ENCODE measurements at regions not wholly inside any gene's neighbourhood (a gene's known extent, or its start where the extent isn't known, plus 50 kb on each side); places are given as distances from the start of the nearest gene placed in this dataset.

DNA sequence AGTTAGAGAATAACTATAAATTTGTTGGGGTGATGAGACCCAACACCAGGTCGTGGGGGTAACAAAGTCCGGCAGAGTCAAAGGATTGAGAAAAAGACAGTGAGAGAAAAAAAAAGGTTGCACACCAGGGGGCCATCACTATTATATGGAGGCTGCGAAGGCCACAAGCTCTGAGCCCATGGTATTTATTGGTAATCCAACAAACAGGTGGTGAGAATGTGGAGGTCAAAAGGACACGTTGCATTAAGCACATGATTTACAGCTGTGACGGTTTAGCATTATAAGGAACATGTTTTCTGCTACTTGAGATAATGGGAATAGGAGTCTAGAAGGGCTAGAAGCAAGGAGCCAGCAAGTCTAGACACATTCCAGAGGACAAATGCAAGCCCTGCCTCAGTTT is 2202.2 kb upstream of the C9orf72 start:
- DNase-seq: no peak
- 70% methylated on average over 5 of the region's 5 CpGs for WGBS (ENCODE audit: insufficient coverage)
- H3K27ac Mint-ChIP-seq: no peak overlapping the region
- H3K9me3 Mint-ChIP-seq: peaks cover 4 to 5% of the 10 kb centered on the region in 2 donors
- intact Hi-C loops (cut with micrococcal nuclease): no loop called here
- H3K4me1 Mint-ChIP-seq: no peaks in the 10 kb centered on the region
- H3K27me3 Mint-ChIP-seq (ENCODE audit: low read depth in 2 of 2): no peaks in the 10 kb centered on the region
- H3K36me3 Mint-ChIP-seq: no peaks in the 10 kb centered on the region
- H3K4me3 Mint-ChIP-seq: no peak overlapping the region
- TF ChIP-seq, protein P1, sequence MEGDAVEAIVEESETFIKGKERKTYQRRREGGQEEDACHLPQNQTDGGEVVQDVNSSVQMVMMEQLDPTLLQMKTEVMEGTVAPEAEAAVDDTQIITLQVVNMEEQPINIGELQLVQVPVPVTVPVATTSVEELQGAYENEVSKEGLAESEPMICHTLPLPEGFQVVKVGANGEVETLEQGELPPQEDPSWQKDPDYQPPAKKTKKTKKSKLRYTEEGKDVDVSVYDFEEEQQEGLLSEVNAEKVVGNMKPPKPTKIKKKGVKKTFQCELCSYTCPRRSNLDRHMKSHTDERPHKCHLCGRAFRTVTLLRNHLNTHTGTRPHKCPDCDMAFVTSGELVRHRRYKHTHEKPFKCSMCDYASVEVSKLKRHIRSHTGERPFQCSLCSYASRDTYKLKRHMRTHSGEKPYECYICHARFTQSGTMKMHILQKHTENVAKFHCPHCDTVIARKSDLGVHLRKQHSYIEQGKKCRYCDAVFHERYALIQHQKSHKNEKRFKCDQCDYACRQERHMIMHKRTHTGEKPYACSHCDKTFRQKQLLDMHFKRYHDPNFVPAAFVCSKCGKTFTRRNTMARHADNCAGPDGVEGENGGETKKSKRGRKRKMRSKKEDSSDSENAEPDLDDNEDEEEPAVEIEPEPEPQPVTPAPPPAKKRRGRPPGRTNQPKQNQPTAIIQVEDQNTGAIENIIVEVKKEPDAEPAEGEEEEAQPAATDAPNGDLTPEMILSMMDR (IDR thresholded peaks at IDR 0.05): no peak
- Histone ChIP-seq H3K4me3 (ENCODE audit: low read length) (no peak overlapping the region), H3K27ac (ENCODE audit: low read length) (no peak overlapping the region), H3K27me3 (ENCODE audit: control insufficient read depth, insufficient read depth, low read length) (no peaks in the 10 kb centered on the region), H3K9me3 (ENCODE audit: control insufficient read depth, insufficient read depth, low read length) (no peaks in the 10 kb centered on the region), H3K4me1 (ENCODE audit: control insufficient read depth, insufficient read depth, low read length) (no peaks in the 10 kb centered on the region), H3K36me3 (ENCODE audit: control insufficient read depth, insufficient read depth, low read length) (no peaks in the 10 kb centered on the region)
- ATAC-seq: no peak

DNA sequence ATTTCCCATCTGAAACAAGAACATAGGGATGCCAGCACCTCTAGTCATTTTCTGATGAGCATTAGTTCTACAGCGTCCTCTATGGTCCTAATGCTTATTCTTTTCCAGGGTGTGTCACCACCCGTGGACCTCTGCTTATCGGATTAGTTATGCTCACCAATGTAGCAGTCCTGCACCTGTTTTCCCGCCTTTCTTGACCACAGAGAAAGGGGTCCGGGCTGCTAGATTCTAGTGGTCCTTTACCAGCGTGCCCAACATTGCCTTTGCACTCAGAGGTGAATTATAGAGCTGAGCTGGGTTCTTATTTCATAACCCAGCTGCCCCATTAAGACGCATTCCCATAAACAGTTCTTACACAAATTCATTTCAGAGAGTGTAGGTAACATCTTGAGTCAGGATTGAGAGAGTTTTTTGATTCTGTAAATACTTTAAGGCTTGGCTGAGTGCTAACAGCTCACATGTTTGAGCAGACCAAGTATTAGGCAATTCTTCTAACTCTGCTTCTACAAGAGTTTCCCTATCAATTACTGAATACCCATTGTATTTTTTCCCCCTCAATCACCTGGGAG is 2205.1 kb upstream of the C9orf72 start:
- 86% methylated on average over 6 of the region's 7 CpGs for WGBS (ENCODE audit: insufficient coverage)
- DNase-seq (no peak), ATAC-seq (no peak)
- H3K36me3 ChIP-seq (ENCODE audit: control insufficient read depth, insufficient read depth, low read length): no peaks in the 10 kb centered on the region
- H3K4me1 ChIP-seq (ENCODE audit: control insufficient read depth, insufficient read depth, low read length): no peaks in the 10 kb centered on the region
- no peak overlapping the region for H3K27ac Mint-ChIP-seq
- intact Hi-C loops (cut with micrococcal nuclease): no loop called here
- H3K27me3 Mint-ChIP-seq (ENCODE audit: low read depth in 2 of 2): no peaks in the 10 kb centered on the region
- H3K9me3 Mint-ChIP-seq: peaks cover 3 to 5% of the 10 kb centered on the region in 2 donors
- no peak overlapping the region for H3K4me3 ChIP-seq (ENCODE audit: low read length)
- H3K27me3 ChIP-seq (ENCODE audit: control insufficient read depth, insufficient read depth, low read length): no peaks in the 10 kb centered on the region
- H3K27ac ChIP-seq (ENCODE audit: low read length): no peak overlapping the region
- no peak overlapping the region for H3K4me3 Mint-ChIP-seq
- H3K9me3 ChIP-seq (ENCODE audit: control insufficient read depth, insufficient read depth, low read length): no peaks in the 10 kb centered on the region
- TF ChIP-seq, protein P1 (IDR thresholded peaks at IDR 0.05): no peak
- peaks cover 0 to 8% of the 10 kb centered on the region in 2 donors for H3K4me1 Mint-ChIP-seq
- H3K36me3 Mint-ChIP-seq: no peaks in the 10 kb centered on the region

DNA sequence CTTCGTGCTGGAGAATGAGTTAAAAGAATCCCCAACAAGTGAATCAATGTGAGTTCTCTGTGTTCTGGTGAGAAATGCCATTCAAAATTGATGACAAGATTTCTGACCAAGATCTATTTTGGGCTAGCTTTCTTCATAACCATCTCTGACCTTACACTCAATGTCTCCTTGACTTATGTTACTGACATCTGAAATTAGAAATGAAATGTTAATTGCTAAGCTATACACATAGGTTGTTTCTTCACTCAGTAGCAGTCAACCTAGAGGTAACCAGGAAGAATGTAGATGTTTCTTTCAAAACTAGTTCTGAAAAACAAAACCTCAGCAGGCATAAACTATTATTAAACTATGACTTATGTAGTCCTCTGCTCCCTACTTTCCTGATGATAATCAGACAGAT is 2220.7 kb upstream of the C9orf72 start:
- no peaks in the 10 kb centered on the region for H3K4me1 ChIP-seq (ENCODE audit: control insufficient read depth, insufficient read depth, low read length)
- no peaks in the 10 kb centered on the region for H3K36me3 ChIP-seq (ENCODE audit: control insufficient read depth, insufficient read depth, low read length)
- Mint-ChIP-seq H3K27ac (no peak overlapping the region), H3K27me3 (ENCODE audit: low read depth in 2 of 2) (no peaks in the 10 kb centered on the region), H3K36me3 (no peaks in the 10 kb centered on the region), H3K9me3 (peaks cover 0 to 3% of the 10 kb centered on the region in 2 donors), H3K4me3 (no peak overlapping the region), H3K4me1 (peaks cover 0 to 4% of the 10 kb centered on the region in 2 donors)
- ATAC-seq (no peak), DNase-seq (no peak)
- WGBS (ENCODE audit: insufficient coverage): 50% methylated on average over 1 of the region's 1 CpG
- H3K27me3 ChIP-seq (ENCODE audit: control insufficient read depth, insufficient read depth, low read length): no peaks in the 10 kb centered on the region
- H3K9me3 ChIP-seq (ENCODE audit: control insufficient read depth, insufficient read depth, low read length): no peaks in the 10 kb centered on the region
- H3K4me3 ChIP-seq (ENCODE audit: low read length): no peak overlapping the region
- intact Hi-C loops (cut with micrococcal nuclease): no loop called here
- H3K27ac ChIP-seq (ENCODE audit: low read length): no peak overlapping the region
- TF ChIP-seq, protein P1 (IDR thresholded peaks at IDR 0.05): no peak

DNA sequence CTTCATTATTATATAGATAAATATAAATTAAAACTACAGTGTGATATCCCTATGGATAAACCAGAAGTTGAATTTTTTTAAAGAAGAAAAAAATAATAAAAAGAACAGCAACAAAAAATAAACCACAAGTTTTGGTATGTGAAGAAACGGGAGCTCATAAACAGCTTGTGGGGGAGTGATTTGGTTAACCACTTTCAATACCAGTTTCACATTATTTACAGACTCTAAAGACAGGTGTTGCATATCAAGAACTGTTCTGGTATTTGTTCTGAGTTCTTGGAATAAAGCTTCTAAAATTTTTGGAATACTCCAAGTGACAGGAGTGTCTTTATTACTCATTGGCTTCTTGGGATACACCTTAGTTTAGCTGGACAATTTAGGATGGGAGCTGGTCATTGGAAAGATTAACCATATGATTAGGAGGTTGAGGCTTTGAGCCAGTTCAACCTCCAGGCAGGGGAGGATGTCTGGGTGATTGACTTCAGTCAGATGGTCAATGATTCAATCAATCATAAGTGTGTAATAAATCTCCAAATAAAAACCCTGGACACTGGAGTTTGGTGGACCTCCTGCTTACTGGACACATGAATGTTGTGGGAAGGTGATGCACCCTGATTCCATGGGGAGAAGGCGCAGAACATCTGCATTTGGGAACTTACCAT is 2223.1 kb upstream of the C9orf72 start:
- H3K36me3 Mint-ChIP-seq: no peaks in the 10 kb centered on the region
- H3K27me3 Mint-ChIP-seq (ENCODE audit: low read depth in 2 of 2): no peaks in the 10 kb centered on the region
- H3K4me1 Mint-ChIP-seq: peaks cover 0 to 4% of the 10 kb centered on the region in 2 donors
- H3K27ac Mint-ChIP-seq: no peak overlapping the region
- Histone ChIP-seq H3K27ac (ENCODE audit: low read length) (no peak overlapping the region), H3K27me3 (ENCODE audit: control insufficient read depth, insufficient read depth, low read length) (no peaks in the 10 kb centered on the region), H3K9me3 (ENCODE audit: control insufficient read depth, insufficient read depth, low read length) (no peaks in the 10 kb centered on the region), H3K36me3 (ENCODE audit: control insufficient read depth, insufficient read depth, low read length) (no peaks in the 10 kb centered on the region), H3K4me1 (ENCODE audit: control insufficient read depth, insufficient read depth, low read length) (no peaks in the 10 kb centered on the region), H3K4me3 (ENCODE audit: low read length) (no peak overlapping the region)
- ATAC-seq: no peak
- TF ChIP-seq, protein P1 (IDR thresholded peaks at IDR 0.05): no peak
- DNase-seq: no peak
- no peak overlapping the region for H3K4me3 Mint-ChIP-seq
- intact Hi-C loops (cut with micrococcal nuclease): no loop called here
- 75% methylated on average over 1 of the region's 2 CpGs for WGBS (ENCODE audit: insufficient coverage)
- peaks cover 0 to 5% of the 10 kb centered on the region in 2 donors for H3K9me3 Mint-ChIP-seq
